IMR-90 (cell line): ENCODE measurements at regions not wholly inside any gene's neighbourhood (a gene's known extent, or its start where the extent isn't known, plus 50 kb on each side); places are given as distances from the start of the nearest gene placed in this dataset.

Experiments used
- ATAC-seq: fragments of 200-7000 bp; cut with Tn5 transposase; 2 replicates; pipeline ENCODE4 v1.9.1; 2020; ENCODE audit warnings: low read depth, mild to moderate bottlenecking, moderate library complexity
- BruUV-seq: library from RNA; stranded (reverse); fragments of 400-500 nt; replicated peaks from 2 replicates; lab custom pipeline; 2021; lab: Mats Ljungman, UMichigan
- CTCF ChIA-PET: fragments of 300-600 bp; formaldehyde crosslinking; extraction: SDS; loops from one replicate; lab custom pipeline; 2021; ENCODE audit warnings: antibody characterized with exemption; lab: Yijun Ruan, JAX
- POLR2A ChIA-PET: fragments of 300-600 bp; sonication (Branson Sonifier 250); formaldehyde crosslinking; loops from one replicate; lab custom pipeline; 2022; ENCODE audit warnings: antibody characterized with exemption; ENCODE audit not compliant: unreplicated experiment; lab: Charles Lee
- DNase-seq: peaks from one replicate; pipeline ENCODE4 v3.0.0; 2013
- H2AFZ ChIP-seq: replicated peaks from 2 replicates; pipeline ENCODE3; 2013; ENCODE audit warnings: low read length, mild to moderate bottlenecking; ENCODE audit not compliant: poor library complexity
- H2AK5ac ChIP-seq: 2 replicates; pipeline ENCODE4 v1.6.1; 2013; ENCODE audit warnings: low read depth, low read length, inconsistent platforms
- H2AK9ac ChIP-seq: replicated peaks from 2 replicates; pipeline ENCODE3; 2013; ENCODE audit warnings: mild to moderate bottlenecking, low read depth, low read length, moderate library complexity; ENCODE audit not compliant: poor library complexity
- H2BK120ac ChIP-seq: 2 replicates; pipeline ENCODE4 v1.6.1; 2013; ENCODE audit warnings: low read depth, low read length, inconsistent platforms
- H2BK15ac ChIP-seq: 3 replicates; pipeline ENCODE4 v1.6.1; 2013; ENCODE audit warnings: low read depth, low read length, inconsistent platforms
- H2BK20ac ChIP-seq: 2 replicates; pipeline ENCODE4 v1.6.1; 2013; ENCODE audit warnings: low read depth, mild to moderate bottlenecking, inconsistent platforms, low read length, moderate library complexity
- H2BK5ac ChIP-seq: 2 replicates; pipeline ENCODE4 v1.6.1; 2013; ENCODE audit warnings: mild to moderate bottlenecking, low read depth, low read length, inconsistent platforms; ENCODE audit not compliant: poor library complexity, severe bottlenecking
- H3K14ac ChIP-seq: replicated peaks from 2 replicates; pipeline ENCODE4 v1.6.1; 2013; ENCODE audit warnings: low read depth, low read length, inconsistent platforms
- H3K18ac ChIP-seq: 2 replicates; pipeline ENCODE4 v1.6.1; 2013; ENCODE audit warnings: low read depth, low read length, control low read depth
- H3K23ac ChIP-seq: 2 replicates; pipeline ENCODE4 v1.6.1; 2013; ENCODE audit warnings: low read depth, low read length, inconsistent platforms
- H3K27ac ChIP-seq: 2 replicates; pipeline ENCODE4 v1.5.1; 2013; ENCODE audit warnings: mild to moderate bottlenecking, control low read depth, low read length; ENCODE audit not compliant: insufficient read depth
- H3K27me3 ChIP-seq: 2 replicates; pipeline ENCODE4 v1.6.1; 2013; ENCODE audit warnings: low read length; ENCODE audit not compliant: control insufficient read depth, insufficient read depth
- H3K36me3 ChIP-seq: 2 replicates; pipeline ENCODE4 v1.6.1; 2013; ENCODE audit warnings: low read length, mixed read lengths; ENCODE audit not compliant: control insufficient read depth, insufficient read depth
- H3K4ac ChIP-seq: 2 replicates; pipeline ENCODE4 v1.6.1; 2013; ENCODE audit warnings: low read depth, low read length, inconsistent platforms
- H3K4me1 ChIP-seq: 2 replicates; pipeline ENCODE4 v1.6.1; 2013; ENCODE audit warnings: low read length, mixed read lengths; ENCODE audit not compliant: control insufficient read depth, insufficient read depth
- H3K4me2 ChIP-seq: 2 replicates; pipeline ENCODE4 v1.6.1; 2013; ENCODE audit warnings: low read depth, mild to moderate bottlenecking, control low read depth, low read length, moderate library complexity
- H3K4me3 ChIP-seq: 2 replicates; pipeline ENCODE4 v1.5.1; 2013; ENCODE audit warnings: low read depth, mild to moderate bottlenecking, control low read depth, low read length, moderate library complexity; ENCODE audit not compliant: insufficient read depth
- H3K56ac ChIP-seq: 2 replicates; pipeline ENCODE4 v1.6.1; 2013; ENCODE audit warnings: low read length, inconsistent platforms; ENCODE audit not compliant: insufficient read depth; ENCODE audit errors: extremely low read depth
- H3K79me1 ChIP-seq, 2 experiments: 2 replicates each; pipeline ENCODE4 v1.6.1; 2013; ENCODE audit warnings: low read length in 2 of 2, inconsistent platforms in 1 of 2, low read depth in 1 of 2
- H3K9ac ChIP-seq: 2 replicates; pipeline ENCODE4 v1.6.1; 2013; ENCODE audit warnings: low read depth, low read length, control low read depth
- H3K9me1 ChIP-seq: 2 replicates; pipeline ENCODE4 v1.6.1; 2013; ENCODE audit warnings: low read length, inconsistent platforms; ENCODE audit not compliant: insufficient read depth
- H3K9me3 ChIP-seq: 2 replicates; pipeline ENCODE4 v1.6.1; 2013; ENCODE audit warnings: low read length; ENCODE audit not compliant: control insufficient read depth, insufficient read depth
- H4K20me1 ChIP-seq: 2 replicates; pipeline ENCODE4 v1.6.1; 2013; ENCODE audit warnings: low read length, inconsistent platforms; ENCODE audit not compliant: insufficient read depth
- H4K5ac ChIP-seq: 2 replicates; pipeline ENCODE4 v1.6.1; 2013; ENCODE audit warnings: mild to moderate bottlenecking, low read depth, low read length, control low read depth
- H4K8ac ChIP-seq, 2 experiments: 2 replicates each; pipeline ENCODE4 v1.6.1; 2013; ENCODE audit warnings: low read depth in 2 of 2, low read length in 2 of 2, control low read depth in 1 of 2, inconsistent platforms in 1 of 2
- H4K91ac ChIP-seq: 2 replicates; pipeline ENCODE4 v1.6.1; 2013; ENCODE audit warnings: low read depth, low read length, inconsistent platforms; ENCODE audit not compliant: insufficient read depth
- RFX5 ChIP-seq: IDR thresholded peaks from 2 replicates; pipeline ENCODE4 v1.8.0; 2012; ENCODE audit warnings: low read depth, mild to moderate bottlenecking, low read length, moderate library complexity
- SMC3 ChIP-seq: fragments of 150-350 bp; IDR thresholded peaks from 2 replicates; pipeline ENCODE4 v1.6.1; 2016; ENCODE audit warnings: low read depth, mild to moderate bottlenecking, antibody characterized with exemption, low read length, moderate library complexity
- dilution Hi-C: fragments of 300-500 bp; cut with HindIII; formaldehyde crosslinking; loops from one replicate; pipeline ENCODE4 v1.14.3; 2018; ENCODE audit warnings: low sequenced_read_pairs; ENCODE audit not compliant: unreplicated experiment
- in situ Hi-C: fragments of 300-500 bp; cut with MboI; formaldehyde crosslinking; loops from 3 replicates; pipeline ENCODE4 v1.14.3; 2019; ENCODE audit warnings: low sequenced_read_pairs, inconsistent platforms, mixed read lengths
- intact Hi-C: fragments of 100-400 bp; cut with micrococcal nuclease; formaldehyde crosslinking; loops from 2 replicates; pipeline ENCODE4 v1.10.0; 2022

DNA sequence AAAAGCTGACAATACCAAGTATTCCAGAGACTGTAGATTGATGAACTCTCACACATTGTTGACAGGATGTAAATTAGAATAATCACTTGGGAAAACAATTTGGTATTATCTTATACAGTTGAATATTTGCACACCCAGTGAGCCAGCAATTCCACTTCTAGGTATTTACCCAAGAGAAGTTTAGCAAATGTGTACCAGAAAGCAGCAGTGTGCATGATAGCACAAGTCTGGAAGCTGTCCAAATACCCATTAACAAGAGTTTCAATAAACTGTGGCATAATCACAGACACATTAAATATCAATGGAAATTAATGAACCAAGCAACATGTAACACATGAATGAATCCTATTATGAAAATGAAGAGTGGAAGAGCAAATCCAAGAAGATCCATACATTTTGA, 233.6 kb downstream of the TPBG start:
- Histone ChIP-seq H3K9ac (no peak overlapping the region), H3K14ac (no peak overlapping the region), H4K5ac (no peak overlapping the region), H3K4ac (no peak overlapping the region), H2AK9ac (no peak overlapping the region), H3K56ac (no peak overlapping the region), H3K79me1 (no peaks in the 10 kb centered on the region), H3K36me3 (no peaks in the 10 kb centered on the region), H4K91ac (no peak overlapping the region), H3K9me3 (no peaks in the 10 kb centered on the region), H3K23ac (no peak overlapping the region), H3K9me1 (no peaks in the 10 kb centered on the region), H3K27me3 (peaks cover 5% of the 10 kb centered on the region), H2AK5ac (no peak overlapping the region), H4K20me1 (no peaks in the 10 kb centered on the region), H2BK20ac (no peak overlapping the region), H2BK15ac (no peak overlapping the region), H4K8ac (no peak overlapping the region), H3K4me2 (no peak overlapping the region), H2BK120ac (no peak overlapping the region), H3K4me1 (no peaks in the 10 kb centered on the region), H2BK5ac (no peak overlapping the region), H3K4me3 (no peak overlapping the region), H3K27ac (no peak overlapping the region), H2AFZ (no peak overlapping the region), H3K18ac (no peak overlapping the region)
- in situ Hi-C loops: no loop called here
- ATAC-seq: no peak
- no TSS peak for BruUV-seq
- ChIA-PET POLR2A (no interaction called here), CTCF (no interaction called here)
- TF ChIP-seq SMC3 (no peak), RFX5 (no peak)
- dilution Hi-C loops: no loop called here
- no peak for DNase-seq
- intact Hi-C loops: loop anchor here (10.0 kb wide), 1 partner anchor 458 kb away; no protein-coding TSS in a partner anchor
